Neural progenitor cell (in vitro differentiated cells): ENCODE measurements at regions not wholly inside any gene's neighbourhood (a gene's known extent, or its start where the extent isn't known, plus 50 kb on each side); places are given as distances from the start of the nearest gene placed in this dataset.

Experiments
- CTCF ChIP-seq: fragments of 200-600 bp; sonication (generic); IDR thresholded peaks from 2 replicates; pipeline ENCODE4 v1.5.1; 2017; ENCODE audit warnings: antibody characterized with exemption, mild to moderate bottlenecking
- EZH2 ChIP-seq: fragments of 200-600 bp; sonication (generic); IDR thresholded peaks from 2 replicates; pipeline ENCODE4 v1.6.1; 2017; ENCODE audit warnings: antibody characterized with exemption, mild to moderate bottlenecking, moderate library complexity
- EZH2phosphoT487 ChIP-seq: fragments of 200-600 bp; sonication (generic); IDR thresholded peaks from 2 replicates; pipeline ENCODE4 v1.6.1; 2017; ENCODE audit warnings: antibody characterized with exemption

DNA sequence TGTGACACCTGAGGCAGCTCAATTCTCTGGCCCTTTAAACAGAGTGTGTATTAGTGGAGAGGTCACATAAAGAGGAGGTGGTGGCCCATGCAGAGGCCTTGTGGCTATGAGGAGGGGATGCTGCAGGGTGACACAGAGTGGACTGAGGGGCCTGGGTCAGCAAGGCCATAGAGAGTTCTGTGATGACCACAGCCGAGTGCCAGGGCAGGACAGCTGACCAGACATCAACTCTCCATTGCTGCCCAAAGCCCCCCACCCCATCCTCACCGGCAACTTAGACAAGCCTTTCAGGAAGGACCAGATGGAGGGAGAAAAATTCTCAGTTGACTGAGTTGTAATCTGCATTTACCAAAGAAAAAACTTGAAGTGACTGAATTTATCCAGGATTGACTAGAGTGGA, 378.1 kb downstream of the RPS24 start:
- TF ChIP-seq CTCF (no peak), EZH2phosphoT487 (no peak), EZH2 (no peak)
